B cell (primary cell): ENCODE measurements at regions not wholly inside any gene's neighbourhood (a gene's known extent, or its start where the extent isn't known, plus 50 kb on each side); places are given as distances from the start of the nearest gene placed in this dataset.

Experiments used
- ATAC-seq: fragments of 200-7000 bp; cut with Tn5 transposase; one replicate; pipeline ENCODE4 v1.10.0; 2021; ENCODE audit warnings: low read depth, mild to moderate bottlenecking, moderate number of reproducible peaks, moderate library complexity
- CTCF ChIA-PET: fragments of 350-600 bp; sonication (Branson Sonifier 250); formaldehyde crosslinking; loops from one replicate; lab custom pipeline; 2021; ENCODE audit warnings: antibody characterized with exemption, inconsistent platforms; lab: Charles Lee
- POLR2A ChIA-PET: fragments of 350-600 bp; sonication (Branson Sonifier 250); formaldehyde crosslinking; loops from one replicate; lab custom pipeline; 2021; ENCODE audit warnings: antibody characterized with exemption; lab: Charles Lee
- DNase-seq: peaks from one replicate; pipeline ENCODE4 v3.0.0; 2013
- H2AFZ ChIP-seq: 2 replicates; pipeline ENCODE4 v1.6.1; 2012; ENCODE audit warnings: mild to moderate bottlenecking, low read depth, low read length; ENCODE audit not compliant: insufficient read depth, poor library complexity, severe bottlenecking
- H3K27ac ChIP-seq, 2 donors: 1 replicate in 1 of 2; 2 replicates in 1 of 2; pipeline ENCODE4 v1.5.1; 2012 to 2013; ENCODE audit warnings: low read length in 2 of 2, mild to moderate bottlenecking in 2 of 2, moderate library complexity in 1 of 2
- H3K27me3 ChIP-seq, 4 experiments: fragments of 200-600 bp in 1 of 4; sonication (generic) in 1 of 4; replicated peaks in 1 of 4; 1 replicate in 2 of 4; 2 replicates in 2 of 4; pipeline versions ENCODE4 v1.6.1 to v1.7.0; 2013 to 2016; ENCODE audit warnings: low read length in 3 of 4, mild to moderate bottlenecking in 2 of 4, mixed read lengths in 1 of 4, moderate library complexity in 1 of 4; ENCODE audit not compliant: insufficient read depth in 4 of 4, control insufficient read depth in 3 of 4; ENCODE audit errors: control extremely low read depth in 1 of 4
- H3K36me3 ChIP-seq, 2 experiments: replicated peaks in 1 of 2; 1 replicate in 1 of 2; 2 replicates in 1 of 2; pipeline versions ENCODE4 v1.6.1 to v1.7.1; 2013; ENCODE audit warnings: low read length in 1 of 2; ENCODE audit not compliant: insufficient read depth in 2 of 2, control insufficient read depth in 1 of 2; ENCODE audit errors: control extremely low read depth in 1 of 2, extremely low read depth in 1 of 2
- H3K4me1 ChIP-seq, 2 donors: fragments of 200-600 bp in 1 of 2; sonication (generic) in 1 of 2; 1 replicate in 1 of 2; 2 replicates in 1 of 2; pipeline versions ENCODE4 v1.5.1 to v1.6.1; 2013 to 2017; ENCODE audit warnings: low read length in 2 of 2; ENCODE audit not compliant: control insufficient read depth in 2 of 2, insufficient read depth in 2 of 2
- H3K4me2 ChIP-seq: replicated peaks from 2 replicates; pipeline ENCODE3; 2012; ENCODE audit warnings: mild to moderate bottlenecking, low read depth, low read length; ENCODE audit not compliant: poor library complexity, severe bottlenecking
- H3K4me3 ChIP-seq, 5 experiments: fragments of 200-600 bp in 1 of 5; sonication (generic) in 1 of 5; 1 replicate in 3 of 5; 2 replicates in 2 of 5; pipeline versions ENCODE4 v1.5.1 to v1.7.0; 2011 to 2016; ENCODE audit warnings: low read length in 4 of 5, mild to moderate bottlenecking in 4 of 5, low read depth in 2 of 5, control low read depth in 1 of 5, moderate library complexity in 1 of 5; ENCODE audit not compliant: insufficient read depth in 1 of 5; ENCODE audit errors: control extremely low read depth in 1 of 5, extremely low read depth in 1 of 5
- H3K79me2 ChIP-seq: fragments of 200-600 bp; sonication (generic); one replicate; pipeline ENCODE4 v1.6.0; 2016; ENCODE audit warnings: low read length; ENCODE audit not compliant: control insufficient read depth, insufficient read depth
- H3K9ac ChIP-seq: fragments of 200-600 bp; sonication (generic); 2 replicates; pipeline ENCODE4 v1.6.1; 2017; ENCODE audit warnings: mild to moderate bottlenecking, low read length, moderate library complexity
- H3K9me3 ChIP-seq, 3 donors: one replicate each; pipeline versions ENCODE4 v1.6.1 to v1.7.1; 2013; ENCODE audit warnings: low read length in 2 of 3; ENCODE audit not compliant: control insufficient read depth in 2 of 3, insufficient read depth in 1 of 3; ENCODE audit errors: control extremely low read depth in 1 of 3
- H4K20me1 ChIP-seq: 2 replicates; pipeline ENCODE4 v1.6.0; 2012; ENCODE audit warnings: mild to moderate bottlenecking, low read length; ENCODE audit not compliant: insufficient read depth, control insufficient read depth, poor library complexity, severe bottlenecking
- H3K27ac Mint-ChIP-seq: one replicate; pipeline ENCODE4 v1.8.0; 2021; ENCODE audit warnings: mixed read lengths
- H3K27me3 Mint-ChIP-seq: one replicate; pipeline ENCODE4 v1.8.0; 2021; ENCODE audit warnings: mixed read lengths
- H3K4me1 Mint-ChIP-seq: one replicate; pipeline ENCODE4 v1.8.0; 2021; ENCODE audit warnings: mixed read lengths
- H3K4me3 Mint-ChIP-seq: one replicate; pipeline ENCODE4 v1.8.0; 2021; ENCODE audit warnings: mixed read lengths
- H3K9me3 Mint-ChIP-seq: one replicate; pipeline ENCODE4 v1.8.0; 2022; ENCODE audit warnings: mixed read lengths; ENCODE audit not compliant: insufficient read depth
- EZH2 ChIP-seq: IDR thresholded peaks from 2 replicates; pipeline ENCODE4 v1.6.1; 2012; ENCODE audit warnings: borderline replicate concordance, low read depth, mild to moderate bottlenecking, moderate library complexity, low read length; ENCODE audit not compliant: insufficient read depth, poor library complexity, severe bottlenecking
- WGBS: methylation state at CpG from one replicate; pipeline ENCODE4 v1.1.5; 2013; ENCODE audit warnings: missing lambda C conversion rate; ENCODE audit not compliant: insufficient coverage; 5-methylcytosine and 5-hydroxymethylcytosine counted together
- intact Hi-C: fragments of 100-400 bp; cut with micrococcal nuclease; formaldehyde crosslinking; loops from one replicate; pipeline ENCODE4 v1.10.0; 2022
- TF ChIP-seq, protein P1 (sequence below): fragments of 200-600 bp; IDR thresholded peaks from one replicate; pipeline ENCODE4 v1.8.0; 2022; ENCODE audit warnings: antibody characterized with exemption, mild to moderate bottlenecking

DNA sequence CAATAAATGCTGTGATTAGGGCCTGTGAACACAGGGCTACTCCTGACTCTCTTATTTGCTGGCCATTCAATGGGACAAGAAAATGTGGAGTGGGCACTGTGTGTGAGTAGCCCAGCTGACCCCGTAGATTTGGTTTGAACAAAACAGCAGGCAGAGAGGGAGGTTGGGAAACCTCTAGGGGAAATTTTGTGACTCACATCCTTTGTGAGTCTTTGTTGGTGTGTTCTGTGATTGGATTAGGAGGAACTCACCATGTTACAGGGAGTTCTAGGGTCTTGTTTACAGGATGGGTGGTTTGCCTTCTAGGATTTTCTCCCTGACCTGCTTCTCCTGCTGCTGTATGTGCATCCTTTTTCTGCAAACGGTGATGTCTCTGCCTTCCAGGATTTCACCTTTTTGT is 128.3 kb upstream of the MKI67 start:
- Mint-ChIP-seq H3K9me3 (no peaks in the 10 kb centered on the region), H3K4me3 (no peak overlapping the region), H3K27me3 (peaks cover 4% of the 10 kb centered on the region), H3K4me1 (no peaks in the 10 kb centered on the region), H3K27ac (no peak overlapping the region)
- ChIA-PET POLR2A (no interaction called here), CTCF (no interaction called here)
- no peaks in the 10 kb centered on the region for H4K20me1 ChIP-seq
- no peak for TF ChIP-seq EZH2
- TF ChIP-seq, protein P1, sequence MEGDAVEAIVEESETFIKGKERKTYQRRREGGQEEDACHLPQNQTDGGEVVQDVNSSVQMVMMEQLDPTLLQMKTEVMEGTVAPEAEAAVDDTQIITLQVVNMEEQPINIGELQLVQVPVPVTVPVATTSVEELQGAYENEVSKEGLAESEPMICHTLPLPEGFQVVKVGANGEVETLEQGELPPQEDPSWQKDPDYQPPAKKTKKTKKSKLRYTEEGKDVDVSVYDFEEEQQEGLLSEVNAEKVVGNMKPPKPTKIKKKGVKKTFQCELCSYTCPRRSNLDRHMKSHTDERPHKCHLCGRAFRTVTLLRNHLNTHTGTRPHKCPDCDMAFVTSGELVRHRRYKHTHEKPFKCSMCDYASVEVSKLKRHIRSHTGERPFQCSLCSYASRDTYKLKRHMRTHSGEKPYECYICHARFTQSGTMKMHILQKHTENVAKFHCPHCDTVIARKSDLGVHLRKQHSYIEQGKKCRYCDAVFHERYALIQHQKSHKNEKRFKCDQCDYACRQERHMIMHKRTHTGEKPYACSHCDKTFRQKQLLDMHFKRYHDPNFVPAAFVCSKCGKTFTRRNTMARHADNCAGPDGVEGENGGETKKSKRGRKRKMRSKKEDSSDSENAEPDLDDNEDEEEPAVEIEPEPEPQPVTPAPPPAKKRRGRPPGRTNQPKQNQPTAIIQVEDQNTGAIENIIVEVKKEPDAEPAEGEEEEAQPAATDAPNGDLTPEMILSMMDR = no peak
- H3K4me2 ChIP-seq = no peak overlapping the region
- H3K9ac ChIP-seq = no peak overlapping the region
- H3K27ac ChIP-seq = no peak overlapping the region
- no peaks in the 10 kb centered on the region for H3K4me1 ChIP-seq
- no peak for ATAC-seq
- intact Hi-C loops = no loop called here
- H2AFZ ChIP-seq = no peak overlapping the region
- H3K4me3 ChIP-seq = no peak overlapping the region
- WGBS = 85% methylated on average over 2 of the region's 2 CpGs
- no peak for DNase-seq
- H3K79me2 ChIP-seq = no peaks in the 10 kb centered on the region
- H3K9me3 ChIP-seq = no peaks in the 10 kb centered on the region
- H3K36me3 ChIP-seq = no peaks in the 10 kb centered on the region
- H3K27me3 ChIP-seq = peaks cover 0 to 5% (median 0%) of the 10 kb centered on the region in 4 experiments

DNA sequence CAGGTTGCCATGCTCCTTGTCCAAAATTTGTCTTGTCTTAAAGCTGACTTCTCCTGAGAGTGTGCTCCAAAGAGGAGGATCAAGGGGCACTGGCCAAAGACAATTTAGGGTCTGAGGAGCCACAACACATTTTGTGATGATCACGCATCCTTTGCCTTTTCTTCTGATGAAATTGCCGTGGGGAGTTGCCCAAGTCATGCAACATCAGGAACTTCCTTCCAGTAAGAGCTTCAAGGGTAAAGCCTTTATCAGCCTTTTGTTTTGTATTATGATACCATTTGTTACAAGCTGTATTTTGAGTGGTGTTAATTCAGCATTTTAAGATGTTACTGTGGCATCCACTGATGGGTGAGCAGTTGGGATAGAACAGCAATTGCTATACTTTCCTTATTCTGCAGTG is 131.2 kb upstream of the MKI67 start:
- DNase-seq (no peak), ATAC-seq (no peak)
- Histone ChIP-seq H3K9me3 (no peaks in the 10 kb centered on the region), H3K27me3 (peaks cover 0 to 6% (median 0%) of the 10 kb centered on the region in 4 experiments), H3K36me3 (no peaks in the 10 kb centered on the region), H3K4me1 (no peaks in the 10 kb centered on the region), H3K4me2 (no peak overlapping the region), H4K20me1 (no peaks in the 10 kb centered on the region), H3K27ac (no peak overlapping the region), H3K4me3 (no peak overlapping the region), H2AFZ (no peak overlapping the region), H3K79me2 (no peaks in the 10 kb centered on the region), H3K9ac (no peak overlapping the region)
- ChIA-PET CTCF (no interaction called here), POLR2A (no interaction called here)
- Mint-ChIP-seq H3K4me1 (no peaks in the 10 kb centered on the region), H3K9me3 (no peaks in the 10 kb centered on the region), H3K4me3 (no peak overlapping the region), H3K27ac (no peak overlapping the region), H3K27me3 (peaks cover 9% of the 10 kb centered on the region)
- WGBS = 100% methylated on average over 1 of the region's 2 CpGs
- intact Hi-C loops = no loop called here
- TF ChIP-seq EZH2 = no peak
- TF ChIP-seq, protein P1 = no peak
